Astrocyte (in vitro differentiated cells and primary cell): ENCODE measurements at regions not wholly inside any gene's neighbourhood (a gene's known extent, or its start where the extent isn't known, plus 50 kb on each side); places are given as distances from the start of the nearest gene placed in this dataset.

Experiments
- DNase-seq: peaks from one replicate; pipeline ENCODE4 v3.0.0-alpha.2; 2010; ENCODE audit warnings: low read depth
- FAIRE-seq: peaks from 2 replicates; lab custom pipeline; 2011; peaks lifted over from hg19 to GRCh38; lab: Jason Lieb, UNC
- H2AFZ ChIP-seq: 2 replicates; pipeline ENCODE4 v1.6.0; 2012; ENCODE audit warnings: low read depth, low read length, inconsistent platforms
- H3K27ac ChIP-seq: 2 replicates; pipeline ENCODE4 v1.5.1; 2011; ENCODE audit warnings: low read depth, low read length, inconsistent platforms
- H3K27me3 ChIP-seq: 2 replicates; pipeline ENCODE4 v1.6.0; 2011; ENCODE audit warnings: low read length, inconsistent platforms; ENCODE audit not compliant: insufficient read depth
- H3K36me3 ChIP-seq: 2 replicates; pipeline ENCODE4 v1.5.1; 2011; ENCODE audit warnings: low read length, inconsistent platforms; ENCODE audit not compliant: insufficient read depth
- H3K4me1 ChIP-seq: 2 replicates; pipeline ENCODE4 v1.5.1; 2011; ENCODE audit warnings: low read length, inconsistent platforms; ENCODE audit not compliant: insufficient read depth
- H3K4me2 ChIP-seq: 2 replicates; pipeline ENCODE4 v1.6.0; 2012; ENCODE audit warnings: low read length, inconsistent platforms
- H3K4me3 ChIP-seq: 2 replicates; pipeline ENCODE4 v1.5.1; 2011; ENCODE audit warnings: low read depth, mild to moderate bottlenecking, low read length, inconsistent platforms; ENCODE audit not compliant: insufficient read depth
- H3K79me2 ChIP-seq: 2 replicates; pipeline ENCODE4 v1.6.0; 2012; ENCODE audit warnings: mild to moderate bottlenecking, low read length, inconsistent platforms; ENCODE audit not compliant: insufficient read depth
- H3K9ac ChIP-seq: 2 replicates; pipeline ENCODE4 v1.6.0; 2012; ENCODE audit warnings: mild to moderate bottlenecking, low read length, inconsistent platforms
- H3K9me3 ChIP-seq: 2 replicates; pipeline ENCODE4 v1.5.1; 2012; ENCODE audit warnings: low read depth, mild to moderate bottlenecking, low read length, inconsistent platforms; ENCODE audit not compliant: insufficient read depth
- H4K20me1 ChIP-seq: 2 replicates; pipeline ENCODE4 v1.6.0; 2012; ENCODE audit warnings: low read length, inconsistent platforms; ENCODE audit not compliant: insufficient read depth
- H3K27ac Mint-ChIP-seq: one replicate; pipeline ENCODE4 v1.8.0; 2021; ENCODE audit warnings: mild to moderate bottlenecking, mixed read lengths; ENCODE audit not compliant: unreplicated experiment
- H3K27me3 Mint-ChIP-seq: one replicate; pipeline ENCODE4 v1.8.0; 2021; ENCODE audit warnings: low read depth, mixed read lengths; ENCODE audit not compliant: unreplicated experiment
- H3K36me3 Mint-ChIP-seq: one replicate; pipeline ENCODE4 v1.8.0; 2021; ENCODE audit warnings: low read depth, mixed read lengths; ENCODE audit not compliant: unreplicated experiment
- H3K4me1 Mint-ChIP-seq: one replicate; pipeline ENCODE4 v1.8.0; 2021; ENCODE audit warnings: low read depth, mixed read lengths; ENCODE audit not compliant: unreplicated experiment
- H3K4me3 Mint-ChIP-seq: one replicate; pipeline ENCODE4 v1.8.0; 2021; ENCODE audit warnings: mild to moderate bottlenecking, moderate library complexity, mixed read lengths; ENCODE audit not compliant: unreplicated experiment
- H3K9me3 Mint-ChIP-seq: one replicate; pipeline ENCODE4 v1.8.0; 2021; ENCODE audit warnings: mild to moderate bottlenecking, mixed read lengths; ENCODE audit not compliant: unreplicated experiment
- EZH2 ChIP-seq: IDR thresholded peaks from 2 replicates; pipeline ENCODE4 v1.6.1; 2012; ENCODE audit warnings: mild to moderate bottlenecking, low read length, inconsistent platforms; ENCODE audit not compliant: insufficient read depth
- TF ChIP-seq, protein P1 (sequence below): IDR thresholded peaks from 2 replicates; pipeline ENCODE4 v1.5.1; 2011; ENCODE audit warnings: low read depth, mild to moderate bottlenecking, inconsistent platforms, low read length, moderate library complexity; ENCODE audit not compliant: insufficient read depth

DNA sequence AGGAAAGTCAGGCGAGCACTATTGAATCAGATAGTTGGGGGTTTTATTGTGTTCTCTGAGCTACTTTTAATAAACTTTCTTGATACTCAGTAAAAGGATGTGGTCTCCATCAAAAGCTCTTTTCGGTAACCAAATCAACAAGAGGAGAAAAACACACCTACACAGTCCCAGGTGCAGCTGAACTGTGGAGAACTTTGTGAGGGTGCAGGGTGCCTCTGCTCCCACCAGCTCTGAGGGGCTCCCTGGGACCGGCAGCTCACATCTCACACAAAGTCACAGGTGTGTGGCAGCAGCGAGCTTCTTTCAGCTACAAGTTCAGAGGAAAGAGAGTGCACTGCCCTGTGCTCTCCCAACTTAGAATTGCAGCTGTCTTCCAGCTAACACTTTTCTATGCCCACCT is 650.4 kb downstream of the RNF144A start:
- Histone ChIP-seq H3K36me3 (no peaks in the 10 kb centered on the region), H3K4me2 (no peak overlapping the region), H2AFZ (no peak overlapping the region), H3K27me3 (no peaks in the 10 kb centered on the region), H4K20me1 (no peaks in the 10 kb centered on the region), H3K79me2 (no peaks in the 10 kb centered on the region), H3K9ac (no peak overlapping the region), H3K4me1 (no peaks in the 10 kb centered on the region), H3K4me3 (no peak overlapping the region), H3K27ac (no peak overlapping the region), H3K9me3 (no peaks in the 10 kb centered on the region)
- Mint-ChIP-seq H3K27ac (no peak overlapping the region), H3K27me3 (peaks cover 2% of the 10 kb centered on the region), H3K4me3 (no peak overlapping the region), H3K36me3 (no peaks in the 10 kb centered on the region), H3K4me1 (no peaks in the 10 kb centered on the region), H3K9me3 (peaks cover 7% of the 10 kb centered on the region)
- TF ChIP-seq EZH2, result no peak
- TF ChIP-seq, protein P1, sequence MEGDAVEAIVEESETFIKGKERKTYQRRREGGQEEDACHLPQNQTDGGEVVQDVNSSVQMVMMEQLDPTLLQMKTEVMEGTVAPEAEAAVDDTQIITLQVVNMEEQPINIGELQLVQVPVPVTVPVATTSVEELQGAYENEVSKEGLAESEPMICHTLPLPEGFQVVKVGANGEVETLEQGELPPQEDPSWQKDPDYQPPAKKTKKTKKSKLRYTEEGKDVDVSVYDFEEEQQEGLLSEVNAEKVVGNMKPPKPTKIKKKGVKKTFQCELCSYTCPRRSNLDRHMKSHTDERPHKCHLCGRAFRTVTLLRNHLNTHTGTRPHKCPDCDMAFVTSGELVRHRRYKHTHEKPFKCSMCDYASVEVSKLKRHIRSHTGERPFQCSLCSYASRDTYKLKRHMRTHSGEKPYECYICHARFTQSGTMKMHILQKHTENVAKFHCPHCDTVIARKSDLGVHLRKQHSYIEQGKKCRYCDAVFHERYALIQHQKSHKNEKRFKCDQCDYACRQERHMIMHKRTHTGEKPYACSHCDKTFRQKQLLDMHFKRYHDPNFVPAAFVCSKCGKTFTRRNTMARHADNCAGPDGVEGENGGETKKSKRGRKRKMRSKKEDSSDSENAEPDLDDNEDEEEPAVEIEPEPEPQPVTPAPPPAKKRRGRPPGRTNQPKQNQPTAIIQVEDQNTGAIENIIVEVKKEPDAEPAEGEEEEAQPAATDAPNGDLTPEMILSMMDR, result no peak
- DNase-seq, result no peak
- no peak for FAIRE-seq

GRCh38 chr2:7570247-7570646 is 653.0 kb downstream of the RNF144A start:
- FAIRE-seq, result no peak
- Mint-ChIP-seq H3K4me1 (no peaks in the 10 kb centered on the region), H3K36me3 (no peaks in the 10 kb centered on the region), H3K27ac (no peak overlapping the region), H3K27me3 (peaks cover 2% of the 10 kb centered on the region), H3K4me3 (no peak overlapping the region), H3K9me3 (peaks cover 11% of the 10 kb centered on the region)
- H4K20me1 ChIP-seq, result no peaks in the 10 kb centered on the region
- no peak overlapping the region for H3K9ac ChIP-seq
- no peaks in the 10 kb centered on the region for H3K79me2 ChIP-seq
- H3K4me1 ChIP-seq, result no peaks in the 10 kb centered on the region
- TF ChIP-seq EZH2, result no peak
- TF ChIP-seq, protein P1, result no peak
- no peaks in the 10 kb centered on the region for H3K36me3 ChIP-seq
- no peak overlapping the region for H3K4me2 ChIP-seq
- H2AFZ ChIP-seq, result no peak overlapping the region
- no peak overlapping the region for H3K27ac ChIP-seq
- H3K9me3 ChIP-seq, result no peaks in the 10 kb centered on the region
- no peak overlapping the region for H3K4me3 ChIP-seq
- no peaks in the 10 kb centered on the region for H3K27me3 ChIP-seq
- DNase-seq, result no peak

DNA sequence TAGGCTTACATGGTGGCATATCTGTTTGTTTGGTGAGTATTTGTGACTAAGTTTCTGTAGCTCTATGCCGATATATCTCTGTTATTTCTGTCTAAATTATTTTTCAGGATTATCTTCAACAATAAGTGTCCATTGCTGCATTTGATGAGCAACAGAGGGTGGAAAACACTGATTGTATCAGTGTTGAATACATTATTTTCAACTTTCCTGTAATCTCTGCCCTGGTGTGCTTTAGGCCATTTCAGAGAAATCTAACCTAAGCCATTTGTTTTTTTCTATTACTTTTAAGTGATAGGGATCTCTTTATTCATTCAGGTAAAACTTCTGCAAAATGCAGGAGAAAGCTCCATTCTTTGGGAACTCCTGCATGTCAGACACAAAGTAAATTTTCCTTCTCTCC is 654.5 kb downstream of the RNF144A start:
- Histone ChIP-seq H3K27me3 (no peaks in the 10 kb centered on the region), H3K9ac (no peak overlapping the region), H3K79me2 (no peaks in the 10 kb centered on the region), H3K4me2 (no peak overlapping the region), H3K27ac (no peak overlapping the region), H4K20me1 (no peaks in the 10 kb centered on the region), H3K36me3 (no peaks in the 10 kb centered on the region), H3K9me3 (no peaks in the 10 kb centered on the region), H3K4me3 (no peak overlapping the region), H2AFZ (no peak overlapping the region), H3K4me1 (no peaks in the 10 kb centered on the region)
- FAIRE-seq (no peak), DNase-seq (no peak)
- Mint-ChIP-seq H3K4me1 (no peaks in the 10 kb centered on the region), H3K27me3 (peaks cover 2% of the 10 kb centered on the region), H3K27ac (no peak overlapping the region), H3K4me3 (no peak overlapping the region), H3K9me3 (peaks cover 12% of the 10 kb centered on the region), H3K36me3 (no peaks in the 10 kb centered on the region)
- TF ChIP-seq EZH2, result no peak
- TF ChIP-seq, protein P1, result no peak
